ENCODE measurements at regions not wholly inside any gene's neighbourhood (a gene's known extent, or its start where the extent isn't known, plus 50 kb on each side); places are given as distances from the start of the nearest gene placed in this dataset.

GRCh38 chr22:44423556-44424358 is 74.3 kb downstream of the RTL6 start:
- no peak for DNase-seq

GRCh38 chr22:44422746-44423380 is 75.2 kb downstream of the RTL6 start:
- no peak for DNase-seq

- no peak for DNase-seq
Measured at GRCh38 chr22:44419429-44419828, 78.6 kb downstream of the RTL6 start.

GRCh38 chr22:44413211-44413610 is 84.8 kb downstream of the RTL6 start:
- no peak for DNase-seq

GRCh38 chr22:44412136-44412731 is 85.8 kb downstream of the RTL6 start:
- no peak for DNase-seq

- no peak for DNase-seq
Measured at GRCh38 chr22:44411226-44412135, 86.6 kb downstream of the RTL6 start.

GRCh38 chr22:44410451-44410991 is 87.5 kb downstream of the RTL6 start:
- peak; percentile 12 to 65 for DNase-seq

GRCh38 chr22:44409974-44410316 is 88.1 kb downstream of the RTL6 start:
- no peak for DNase-seq

GRCh38 chr22:44409211-44409973 is 88.6 kb downstream of the RTL6 start:
- DNase-seq = no peak

GRCh38 chr22:44408829-44409192 is 89.2 kb downstream of the RTL6 start:
- no peak for DNase-seq

GRCh38 chr22:44407987-44408828 is 89.8 kb downstream of the RTL6 start:
- no peak for DNase-seq

- no peak for DNase-seq
Measured at GRCh38 chr22:44407171-44407986, 90.7 kb downstream of the RTL6 start.

GRCh38 chr22:44406341-44407170 is 91.5 kb downstream of the RTL6 start:
- DNase-seq = no peak

- DNase-seq = no peak
Measured at GRCh38 chr22:44405661-44406060, 92.4 kb downstream of the RTL6 start.

GRCh38 chr22:44404341-44405020 is 91.7 kb upstream of the SHISAL1 start:
- DNase-seq = no peak

GRCh38 chr22:44403602-44404329 is 91.0 kb upstream of the SHISAL1 start:
- DNase-seq = no peak

- no peak for DNase-seq
Measured at GRCh38 chr22:44403166-44403565, 90.4 kb upstream of the SHISAL1 start.

Data from NCI-H524 (cell line).